HEK293T (cell line): ENCODE measurements at regions not wholly inside any gene's neighbourhood (a gene's known extent, or its start where the extent isn't known, plus 50 kb on each side); places are given as distances from the start of the nearest gene placed in this dataset.

Source experiments
- CTCF ChIA-PET: fragments of 350-600 bp; formaldehyde crosslinking; extraction: SDS; loops from one replicate; lab custom pipeline; 2021; ENCODE audit warnings: antibody characterized with exemption, inconsistent platforms; lab: Yijun Ruan, JAX
- POLR2A ChIA-PET: fragments of 350-600 bp; formaldehyde crosslinking; extraction: SDS; loops from one replicate; lab custom pipeline; 2020; ENCODE audit warnings: antibody characterized with exemption, inconsistent platforms; lab: Yijun Ruan, JAX
- DNase-seq: peaks from one replicate; pipeline ENCODE4 v3.0.0; 2012; ENCODE audit warnings: mixed read lengths; ENCODE audit errors: extremely low spot score
- ARNT ChIP-seq: fragments of 450-650 bp; IDR thresholded peaks from 2 replicates; pipeline ENCODE4 v1.6.1; 2017; ENCODE audit warnings: mild to moderate bottlenecking
- BHLHE40 ChIP-seq: fragments of 450-650 bp; IDR thresholded peaks from 2 replicates; pipeline ENCODE4 v1.6.1; 2016; ENCODE audit warnings: mild to moderate bottlenecking, moderate library complexity, borderline replicate concordance
- CTBP1 ChIP-seq: fragments of 450-650 bp; IDR thresholded peaks from 2 replicates; pipeline ENCODE4 v1.6.1; 2016; ENCODE audit warnings: borderline replicate concordance
- ELF4 ChIP-seq: fragments of 450-650 bp; IDR thresholded peaks from 2 replicates; pipeline ENCODE4 v1.6.1; 2017; ENCODE audit warnings: antibody characterized with exemption
- FOXA1 ChIP-seq: fragments of 450-650 bp; IDR thresholded peaks from 2 replicates; pipeline ENCODE4 v1.6.1; 2016; ENCODE audit warnings: mild to moderate bottlenecking
- FOXK2 ChIP-seq: fragments of 450-650 bp; IDR thresholded peaks from 2 replicates; pipeline ENCODE4 v1.6.1; 2016; ENCODE audit warnings: mild to moderate bottlenecking
- FOXM1 ChIP-seq: fragments of 450-650 bp; IDR thresholded peaks from 2 replicates; pipeline ENCODE4 v1.6.1; 2017; ENCODE audit warnings: mild to moderate bottlenecking, borderline replicate concordance
- HDGF ChIP-seq: fragments of 450-650 bp; IDR thresholded peaks from 2 replicates; pipeline ENCODE4 v1.6.1; 2017; ENCODE audit warnings: antibody characterized with exemption, borderline replicate concordance
- L3MBTL2 ChIP-seq: fragments of 450-650 bp; conservative IDR thresholded peaks from 2 replicates; pipeline ENCODE4 v1.6.1; 2016; ENCODE audit warnings: mild to moderate bottlenecking
- LEF1 ChIP-seq: fragments of 450-650 bp; IDR thresholded peaks from 2 replicates; pipeline ENCODE4 v1.6.1; 2017; ENCODE audit warnings: mild to moderate bottlenecking, borderline replicate concordance
- NFRKB ChIP-seq: fragments of 450-650 bp; IDR thresholded peaks from 2 replicates; pipeline ENCODE4 v1.6.1; 2016; ENCODE audit warnings: mild to moderate bottlenecking, moderate library complexity
- PKNOX1 ChIP-seq: fragments of 450-650 bp; IDR thresholded peaks from 2 replicates; pipeline ENCODE4 v1.6.1; 2016
- SP1 ChIP-seq: fragments of 450-650 bp; IDR thresholded peaks from 2 replicates; pipeline ENCODE4 v1.6.1; 2017
- SUZ12 ChIP-seq: fragments of 450-650 bp; IDR thresholded peaks from 2 replicates; pipeline ENCODE4 v1.6.1; 2016; ENCODE audit warnings: mild to moderate bottlenecking
- TARDBP ChIP-seq: fragments of 450-650 bp; IDR thresholded peaks from 2 replicates; pipeline ENCODE4 v1.6.1; 2016
- ZNF384 ChIP-seq: fragments of 450-650 bp; IDR thresholded peaks from 2 replicates; pipeline ENCODE4 v1.6.1; 2016

- POLR2A ChIA-PET = no interaction called here
- no peak for DNase-seq
- TF ChIP-seq HDGF (no peak), ELF4 (no peak), LEF1 (no peak), SUZ12 (no peak), CTBP1 (no peak), L3MBTL2 (no peak), BHLHE40 (no peak), FOXM1 (no peak), FOXA1 (no peak), ZNF384 (no peak), NFRKB (no peak), FOXK2 (no peak), PKNOX1 (no peak), TARDBP (no peak), ARNT (no peak), SP1 (no peak)
- CTCF ChIA-PET = interaction anchor here (0.6 kb wide), 1 partner anchor 85 kb away, joined by 3 read pairs; no protein-coding TSS in a partner anchor
Measured at GRCh38 chr1:13878021-13878420, 178.0 kb downstream of the PRDM2 start.

GRCh38 chr1:13878451-13878850 lies 178.5 kb downstream of the PRDM2 start:
- CTCF ChIA-PET = interaction anchor here (0.6 kb wide), 1 partner anchor 85 kb away, joined by 3 read pairs; no protein-coding TSS in a partner anchor
- no peak for DNase-seq
- TF ChIP-seq LEF1 = no peak
- no peak for TF ChIP-seq ELF4
- no peak for TF ChIP-seq CTBP1
- no peak for TF ChIP-seq FOXM1
- no peak for TF ChIP-seq HDGF
- TF ChIP-seq PKNOX1 = no peak
- no peak for TF ChIP-seq L3MBTL2
- no peak for TF ChIP-seq FOXA1
- POLR2A ChIA-PET = no interaction called here

GRCh38 chr1:13881385-13882088 lies 181.5 kb downstream of the PRDM2 start:
- CTCF ChIA-PET = no interaction called here
- POLR2A ChIA-PET = no interaction called here
- no peak for DNase-seq
- TF ChIP-seq BHLHE40 (no peak), ARNT (no peak), LEF1 (no peak), SP1 (no peak), TARDBP (no peak), L3MBTL2 (no peak), NFRKB (no peak), SUZ12 (no peak), HDGF (no peak), ZNF384 (no peak), PKNOX1 (no peak), FOXK2 (no peak), ELF4 (no peak), CTBP1 (no peak), FOXM1 (no peak), FOXA1 (no peak)

GRCh38 chr1:13888351-13888986 lies 188.5 kb downstream of the PRDM2 start:
- DNase-seq = no peak
- POLR2A ChIA-PET = no interaction called here
- CTCF ChIA-PET = interaction anchor here (0.5 kb wide), 1 partner anchor 75 kb away, joined by 5 read pairs; no protein-coding TSS in a partner anchor
- TF ChIP-seq SP1 (no peak), HDGF (no peak), BHLHE40 (no peak), LEF1 (no peak), ARNT (no peak), NFRKB (no peak), TARDBP (no peak), ELF4 (no peak), FOXK2 (no peak), FOXM1 (no peak), CTBP1 (no peak), PKNOX1 (no peak), FOXA1 (no peak)

- no peak for DNase-seq
- CTCF ChIA-PET = no interaction called here
- POLR2A ChIA-PET = no interaction called here
- TF ChIP-seq ELF4 (no peak), L3MBTL2 (no peak), LEF1 (no peak), PKNOX1 (no peak), CTBP1 (no peak), SUZ12 (no peak), FOXA1 (no peak), NFRKB (no peak), HDGF (no peak), ARNT (no peak), FOXM1 (no peak), TARDBP (no peak), SP1 (no peak), BHLHE40 (no peak), FOXK2 (no peak), ZNF384 (no peak)
Measured at GRCh38 chr1:13889495-13889894, 189.5 kb downstream of the PRDM2 start.
